Esophagus squamous epithelium (tissue), 4 donors: ENCODE measurements at regions not wholly inside any gene's neighbourhood (a gene's known extent, or its start where the extent isn't known, plus 50 kb on each side); places are given as distances from the start of the nearest gene placed in this dataset.

ENCODE experiments used
- CTCF ChIP-seq, 6 experiments: fragments of 450-650 bp in 4 of 6; fragments of 200-600 bp in 2 of 6; sonication (generic) in 2 of 6; IDR thresholded peaks; one replicate each; pipeline ENCODE4 v1.5.1; 2016 to 2019; ENCODE audit warnings: antibody characterized with exemption in 6 of 6, mild to moderate bottlenecking in 4 of 6, moderate library complexity in 4 of 6
- POLR2A ChIP-seq, 4 donors: fragments of 450-650 bp; IDR thresholded peaks; one replicate each; pipeline ENCODE4 v1.6.1; 2017; ENCODE audit warnings: antibody characterized with exemption in 4 of 4, mild to moderate bottlenecking in 4 of 4, moderate library complexity in 3 of 4

GRCh38 chr4:180798036-180798577 lies 1445.1 kb upstream of the TENM3 start:
- no peak for TF ChIP-seq CTCF (IDR thresholded peaks at IDR 0.05)
- TF ChIP-seq POLR2A (IDR thresholded peaks at IDR 0.05) = no peak
